ENCODE measurements at regions not wholly inside any gene's neighbourhood (a gene's known extent, or its start where the extent isn't known, plus 50 kb on each side); places are given as distances from the start of the nearest gene placed in this dataset.

- CTCF ChIA-PET = no interaction called here
- no peak for TF ChIP-seq PKNOX1 (IDR thresholded peaks at IDR 0.05)
- TF ChIP-seq HDGF (IDR thresholded peaks at IDR 0.05; ENCODE audit: borderline replicate concordance) = no peak
- no peak for TF ChIP-seq L3MBTL2 (conservative IDR thresholded peaks at IDR 0.05)
- TF ChIP-seq ELF4 (IDR thresholded peaks at IDR 0.05) = no peak
- no peak for TF ChIP-seq TARDBP (IDR thresholded peaks at IDR 0.05)
- no peak for DNase-seq (ENCODE audit: extremely low spot score)
- POLR2A ChIA-PET = no interaction called here
Measured at GRCh38 chr15:27676647-27677046, 422.5 kb downstream of the OCA2 start.

- TF ChIP-seq FOXA1 (IDR thresholded peaks at IDR 0.05) (no peak), SP1 (IDR thresholded peaks at IDR 0.05) (no peak), FOXK2 (IDR thresholded peaks at IDR 0.05) (no peak), BHLHE40 (IDR thresholded peaks at IDR 0.05; ENCODE audit: borderline replicate concordance) (no peak), L3MBTL2 (conservative IDR thresholded peaks at IDR 0.05) (no peak), HDGF (IDR thresholded peaks at IDR 0.05; ENCODE audit: borderline replicate concordance) (no peak), LEF1 (IDR thresholded peaks at IDR 0.05; ENCODE audit: borderline replicate concordance) (no peak), SUZ12 (IDR thresholded peaks at IDR 0.05) (no peak), CTBP1 (IDR thresholded peaks at IDR 0.05; ENCODE audit: borderline replicate concordance) (no peak), ARNT (IDR thresholded peaks at IDR 0.05) (no peak), NFRKB (IDR thresholded peaks at IDR 0.05) (no peak), TARDBP (IDR thresholded peaks at IDR 0.05) (no peak), ELF4 (IDR thresholded peaks at IDR 0.05) (no peak), PKNOX1 (IDR thresholded peaks at IDR 0.05) (no peak), ZNF384 (IDR thresholded peaks at IDR 0.05) (no peak)
- POLR2A ChIA-PET = no interaction called here
- CTCF ChIA-PET = no interaction called here
- no peak for DNase-seq (ENCODE audit: extremely low spot score)
Measured at GRCh38 chr15:27675571-27675970, 423.5 kb downstream of the OCA2 start.

DNA sequence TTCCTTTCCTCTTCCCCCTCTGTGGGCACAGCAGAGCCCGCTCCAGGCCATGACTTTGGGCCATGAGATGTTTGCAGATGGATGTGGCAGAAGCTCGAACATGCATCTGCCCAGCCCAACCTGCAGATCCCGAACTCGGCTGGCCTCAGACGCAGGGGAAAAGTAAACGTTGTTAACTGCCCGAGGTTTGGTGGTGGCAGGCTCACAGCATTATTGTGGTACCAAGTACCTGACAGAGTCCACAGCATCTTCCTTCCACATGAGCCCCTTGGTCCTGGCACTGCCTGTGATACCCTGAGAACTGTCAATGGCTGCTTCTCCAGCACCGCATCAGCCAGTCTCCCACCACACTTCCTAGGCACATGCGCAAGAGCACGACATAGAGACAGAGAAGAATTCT is 424.3 kb downstream of the OCA2 start:
- ChIA-PET CTCF (no interaction called here), POLR2A (no interaction called here)
- TF ChIP-seq TARDBP (IDR thresholded peaks at IDR 0.05) = no peak
- DNase-seq (ENCODE audit: extremely low spot score) = no peak

DNA sequence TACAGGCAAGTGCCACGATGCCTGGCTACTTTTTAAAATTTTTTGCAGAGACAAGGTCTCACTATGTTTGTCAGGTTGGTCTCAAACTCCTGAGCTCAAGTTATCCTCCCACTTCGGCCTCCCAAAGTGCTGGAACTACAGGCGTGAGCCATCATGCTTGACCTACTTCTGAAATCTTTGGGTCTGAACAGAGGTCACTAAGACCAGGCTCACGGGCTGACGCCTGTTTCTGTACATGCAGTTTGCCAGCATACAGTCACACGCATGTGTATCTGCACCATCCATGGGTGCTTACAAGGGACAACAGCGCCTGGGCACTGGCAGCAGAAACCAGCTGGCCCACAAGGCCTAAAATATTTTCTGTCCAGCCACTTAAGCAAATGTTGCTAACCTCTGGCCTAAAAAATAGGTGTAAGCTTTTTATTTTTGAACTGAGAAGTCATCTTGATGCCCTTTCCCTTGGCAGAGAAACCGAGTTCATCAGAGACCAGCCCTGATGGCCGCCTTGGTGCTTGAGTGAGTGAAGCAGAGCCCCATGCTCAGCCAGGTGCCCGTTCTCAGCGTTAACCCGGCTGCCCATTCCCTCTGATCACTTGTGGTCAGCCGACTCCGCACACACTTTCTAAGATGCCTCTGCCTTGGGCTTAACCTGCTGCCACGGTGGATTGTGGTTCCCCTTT is 425.2 kb downstream of the OCA2 start:
- TF ChIP-seq SUZ12 (IDR thresholded peaks at IDR 0.05) (no peak), LEF1 (IDR thresholded peaks at IDR 0.05; ENCODE audit: borderline replicate concordance) (no peak), ARNT (IDR thresholded peaks at IDR 0.05) (no peak), HDGF (IDR thresholded peaks at IDR 0.05; ENCODE audit: borderline replicate concordance) (no peak), FOXK2 (IDR thresholded peaks at IDR 0.05) (no peak), FOXM1 (IDR thresholded peaks at IDR 0.05; ENCODE audit: borderline replicate concordance) (no peak), SP1 (IDR thresholded peaks at IDR 0.05) (no peak), L3MBTL2 (conservative IDR thresholded peaks at IDR 0.05) (no peak)
- POLR2A ChIA-PET = no interaction called here
- CTCF ChIA-PET = no interaction called here
- no peak for DNase-seq (ENCODE audit: extremely low spot score)

DNA sequence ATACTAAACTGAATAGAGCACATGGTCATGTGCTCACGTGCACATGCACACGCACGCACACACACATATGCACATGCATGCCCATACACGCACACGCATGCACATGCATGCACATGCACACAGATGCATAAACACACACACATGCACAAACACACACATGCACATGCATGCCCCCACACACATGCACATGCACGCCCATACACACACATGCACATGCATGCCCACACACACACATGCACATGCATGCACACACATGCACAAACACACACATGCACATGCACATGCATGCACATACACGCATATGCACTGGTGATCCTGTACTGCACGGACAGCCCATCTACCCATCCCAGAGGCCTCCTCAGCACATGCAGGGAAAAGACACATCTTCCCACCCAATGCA is 426.6 kb downstream of the OCA2 start:
- ChIA-PET CTCF (no interaction called here), POLR2A (no interaction called here)
- DNase-seq (ENCODE audit: extremely low spot score) = no peak
- TF ChIP-seq TARDBP (IDR thresholded peaks at IDR 0.05) = no peak
- no peak for TF ChIP-seq L3MBTL2 (conservative IDR thresholded peaks at IDR 0.05)
- no peak for TF ChIP-seq ZNF384 (IDR thresholded peaks at IDR 0.05)
- no peak for TF ChIP-seq FOXA1 (IDR thresholded peaks at IDR 0.05)

DNA sequence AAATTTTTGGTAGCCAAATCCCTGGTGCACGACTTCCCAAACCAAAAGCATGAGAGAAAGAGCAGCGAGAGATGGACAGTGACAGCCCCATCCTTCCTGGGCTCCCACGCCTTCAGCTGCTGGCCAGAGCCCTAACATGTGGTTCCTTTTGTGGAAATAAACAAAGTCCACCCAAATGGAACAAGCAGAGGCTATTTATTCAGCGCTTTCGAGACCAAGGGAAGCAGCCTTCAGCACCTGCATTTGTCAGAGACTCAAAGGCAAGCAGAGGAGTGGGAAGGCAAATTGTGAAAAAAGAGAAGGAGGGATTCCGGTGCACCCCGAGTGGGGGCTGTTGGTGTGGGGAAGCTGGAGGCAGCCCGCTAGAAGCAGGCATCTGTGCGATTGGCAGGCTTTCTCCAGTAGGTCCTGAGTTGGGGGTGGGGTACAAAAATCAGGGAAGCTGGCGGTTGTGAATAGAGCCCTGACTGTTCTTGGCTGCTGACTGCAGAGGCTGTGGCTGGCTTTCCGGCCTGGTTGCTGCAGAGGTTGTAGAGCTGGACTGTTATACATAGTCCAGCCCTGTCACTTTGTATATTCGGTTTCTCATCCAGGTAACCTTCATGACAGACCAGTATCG is 427.2 kb downstream of the OCA2 start:
- ChIA-PET CTCF (no interaction called here), POLR2A (no interaction called here)
- DNase-seq (ENCODE audit: extremely low spot score) = no peak
- no peak for TF ChIP-seq FOXM1 (IDR thresholded peaks at IDR 0.05; ENCODE audit: borderline replicate concordance)
- TF ChIP-seq CTBP1 (IDR thresholded peaks at IDR 0.05; ENCODE audit: borderline replicate concordance) = no peak
- TF ChIP-seq FOXA1 (IDR thresholded peaks at IDR 0.05) = no peak
- no peak for TF ChIP-seq BHLHE40 (IDR thresholded peaks at IDR 0.05; ENCODE audit: borderline replicate concordance)
- no peak for TF ChIP-seq LEF1 (IDR thresholded peaks at IDR 0.05; ENCODE audit: borderline replicate concordance)
- TF ChIP-seq PKNOX1 (IDR thresholded peaks at IDR 0.05) = no peak
- no peak for TF ChIP-seq ARNT (IDR thresholded peaks at IDR 0.05)
- no peak for TF ChIP-seq TARDBP (IDR thresholded peaks at IDR 0.05)
- no peak for TF ChIP-seq ZNF384 (IDR thresholded peaks at IDR 0.05)

DNA sequence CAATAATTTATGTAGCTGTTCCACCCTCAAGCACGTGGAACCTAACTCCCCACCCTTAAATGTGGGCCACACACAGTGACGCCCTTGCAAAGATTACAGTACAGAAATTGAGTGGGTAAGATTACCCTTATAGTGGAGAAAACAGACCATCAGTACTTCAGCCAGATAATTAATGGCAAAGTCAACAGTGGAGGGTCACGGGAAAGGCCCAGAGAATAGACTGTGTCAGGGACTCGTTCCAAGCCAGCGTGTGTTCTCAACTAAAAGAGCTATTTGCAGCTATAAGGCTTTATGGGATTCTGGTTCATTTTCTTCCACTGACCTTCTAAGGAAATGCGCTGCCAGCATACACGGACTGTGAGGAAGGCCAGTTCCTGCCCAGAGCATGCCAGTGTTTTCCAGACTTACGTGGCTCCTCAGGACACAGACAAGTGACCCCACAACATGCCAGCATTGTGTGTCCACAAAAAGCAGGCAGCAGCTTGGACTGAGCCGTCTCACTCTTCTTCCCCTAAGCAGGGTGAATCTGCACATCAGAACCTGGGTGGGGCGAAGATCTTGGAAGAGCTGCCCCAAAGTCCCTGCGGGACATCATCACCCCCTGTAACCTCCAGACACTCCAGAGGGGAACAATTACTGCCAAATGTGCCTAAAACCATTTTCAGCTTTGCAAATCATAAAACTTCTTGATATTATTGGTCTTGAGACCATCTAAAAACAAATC is 428.5 kb downstream of the OCA2 start:
- DNase-seq (ENCODE audit: extremely low spot score) = no peak
- TF ChIP-seq ARNT (IDR thresholded peaks at IDR 0.05) (no peak), ELF4 (IDR thresholded peaks at IDR 0.05) (no peak), PKNOX1 (IDR thresholded peaks at IDR 0.05) (no peak), TARDBP (IDR thresholded peaks at IDR 0.05) (no peak), NFRKB (IDR thresholded peaks at IDR 0.05) (no peak), FOXM1 (IDR thresholded peaks at IDR 0.05; ENCODE audit: borderline replicate concordance) (no peak), ZNF384 (IDR thresholded peaks at IDR 0.05) (no peak), L3MBTL2 (conservative IDR thresholded peaks at IDR 0.05) (no peak), LEF1 (IDR thresholded peaks at IDR 0.05; ENCODE audit: borderline replicate concordance) (no peak), HDGF (IDR thresholded peaks at IDR 0.05; ENCODE audit: borderline replicate concordance) (no peak), FOXK2 (IDR thresholded peaks at IDR 0.05) (no peak), SUZ12 (IDR thresholded peaks at IDR 0.05) (no peak), SP1 (IDR thresholded peaks at IDR 0.05) (no peak), FOXA1 (IDR thresholded peaks at IDR 0.05) (no peak), CTBP1 (IDR thresholded peaks at IDR 0.05; ENCODE audit: borderline replicate concordance) (no peak), BHLHE40 (IDR thresholded peaks at IDR 0.05; ENCODE audit: borderline replicate concordance) (no peak)
- CTCF ChIA-PET = no interaction called here
- POLR2A ChIA-PET = no interaction called here

Measured in HEK293T (cell line).